HepG2 (cell line): ENCODE measurements at regions not wholly inside any gene's neighbourhood (a gene's known extent, or its start where the extent isn't known, plus 50 kb on each side); places are given as distances from the start of the nearest gene placed in this dataset.

Experiments used
- ATAC-seq: fragments of 200-7000 bp; cut with Tn5 transposase; 3 replicates; pipeline ENCODE4 v1.9.1; 2020; ENCODE audit warnings: mild to moderate bottlenecking, moderate library complexity
- BruUV-seq: library from RNA; stranded (reverse); fragments of 400-500 nt; replicated peaks from 2 replicates; lab custom pipeline; 2021; lab: Mats Ljungman, UMichigan
- CTCF ChIA-PET: fragments of 300-600 bp; formaldehyde crosslinking; extraction: SDS; loops from one replicate; lab custom pipeline; 2021; ENCODE audit warnings: low total read pairs, inconsistent platforms, low intra/inter-chr PET ratio; lab: Yijun Ruan, JAX
- POLR2A ChIA-PET: fragments of 350-600 bp; sonication (Branson Sonifier 250); formaldehyde crosslinking; loops from one replicate; lab custom pipeline; 2020; ENCODE audit warnings: antibody characterized with exemption, inconsistent platforms; lab: Yijun Ruan, JAX
- DNase-seq: peaks from one replicate; pipeline ENCODE4 v3.0.0-alpha.2; 2015; ENCODE audit warnings: low spot score
- FAIRE-seq: peaks from 3 replicates; lab custom pipeline; 2011; peaks lifted over from hg19 to GRCh38; lab: Jason Lieb, UNC
- H2AFZ ChIP-seq: one replicate; pipeline ENCODE4 v1.6.1; 2011; ENCODE audit warnings: low read length, inconsistent platforms
- H3K27ac ChIP-seq: fragments of 300-600 bp; 3 replicates; pipeline ENCODE4 v1.8.0; 2011; ENCODE audit warnings: mixed run types, mild to moderate bottlenecking, mixed read lengths, low read length, inconsistent platforms; ENCODE audit not compliant: insufficient read depth; ENCODE audit errors: extremely low read length
- H3K27me3 ChIP-seq, 2 experiments: fragments of 200-600 bp in 1 of 2; 2 replicates in 1 of 2; 3 replicates in 1 of 2; pipeline versions ENCODE4 v1.6.0 to v1.8.0; 2011; ENCODE audit warnings: low read length in 2 of 2, mild to moderate bottlenecking in 2 of 2, moderate library complexity in 2 of 2, inconsistent platforms in 1 of 2; ENCODE audit not compliant: insufficient read depth in 2 of 2, control insufficient read depth in 1 of 2
- H3K36me3 ChIP-seq, 2 experiments: fragments of 200-600 bp in 1 of 2; replicated peaks in 1 of 2; 2 replicates in 1 of 2; 3 replicates in 1 of 2; pipeline versions ENCODE4 v1.5.1 to v1.8.0; 2011; ENCODE audit warnings: low read length in 2 of 2, inconsistent platforms in 1 of 2; ENCODE audit not compliant: insufficient read depth in 2 of 2, control insufficient read depth in 1 of 2
- H3K4me1 ChIP-seq: 2 replicates; pipeline ENCODE4 v1.5.1; 2012; ENCODE audit warnings: low read length, inconsistent platforms; ENCODE audit not compliant: insufficient read depth
- H3K4me2 ChIP-seq: 2 replicates; pipeline ENCODE4 v1.6.0; 2011; ENCODE audit warnings: low read depth, low read length, inconsistent platforms
- H3K4me3 ChIP-seq, 3 experiments: fragments of 200-600 bp in 1 of 3; sonication (generic), shearing (Covaris generic) in 1 of 3; replicated peaks in 1 of 3; 2 replicates each; pipeline ENCODE4 v1.5.1; 2011 to 2016; ENCODE audit warnings: low read length in 3 of 3, inconsistent platforms in 2 of 3, low read depth in 2 of 3, mild to moderate bottlenecking in 2 of 3, control low read depth in 1 of 3, mixed read lengths in 1 of 3; ENCODE audit not compliant: insufficient read depth in 1 of 3
- H3K79me2 ChIP-seq: one replicate; pipeline ENCODE4 v1.6.1; 2011; ENCODE audit warnings: low read length, inconsistent platforms; ENCODE audit not compliant: insufficient read depth
- H3K9ac ChIP-seq: 2 replicates; pipeline ENCODE4 v1.6.0; 2011; ENCODE audit warnings: mild to moderate bottlenecking, low read depth, low read length, inconsistent platforms; ENCODE audit not compliant: insufficient read depth
- H3K9me3 ChIP-seq: 2 replicates; pipeline ENCODE4 v1.5.1; 2012; ENCODE audit warnings: mild to moderate bottlenecking, low read length
- H4K20me1 ChIP-seq: 2 replicates; pipeline ENCODE4 v1.6.0; 2011; ENCODE audit warnings: inconsistent platforms, mild to moderate bottlenecking, low read length, moderate library complexity; ENCODE audit not compliant: insufficient read depth
- MATR3 ChIP-seq: sonication (generic); formaldehyde crosslinking; IDR thresholded peaks from 2 replicates; pipeline ENCODE4 v1.4.0; 2020; ENCODE audit warnings: missing genetic modification reagents
- POLR2A ChIP-seq, 2 experiments: IDR thresholded peaks; 2 replicates each; pipeline ENCODE4 v1.6.1; 2011; ENCODE audit warnings: low read depth in 2 of 2, low read length in 2 of 2, mild to moderate bottlenecking in 1 of 2, moderate library complexity in 1 of 2; ENCODE audit not compliant: insufficient read depth in 1 of 2
- ZNF569 ChIP-seq: sonication (generic); formaldehyde crosslinking; IDR thresholded peaks from 2 replicates; pipeline ENCODE4 v1.5.0; 2020; ENCODE audit warnings: mild to moderate bottlenecking, missing genetic modification reagents, moderate library complexity, borderline replicate concordance
- WGBS: methylation state at CpG from one replicate; pipeline ENCODE4 v1.1.6; 2017; ENCODE audit warnings: low lambda C conversion rate; 5-methylcytosine and 5-hydroxymethylcytosine counted together
- in situ Hi-C: cut with HindIII; loops from 2 replicates; pipeline ENCODE4 v1.10.0; 2017; ENCODE audit warnings: low pct_unique_long_range_greater_than_20kb; ENCODE audit not compliant: extremely low pct_ligation_motif_present
- intact Hi-C: fragments of 100-400 bp; cut with micrococcal nuclease; formaldehyde crosslinking; loops from one replicate; pipeline ENCODE4 v1.10.0; 2022; ENCODE audit not compliant: unreplicated experiment
- TF ChIP-seq, protein P1 (sequence below): sonication (generic); formaldehyde crosslinking; IDR thresholded peaks from 2 replicates; pipeline ENCODE4 v1.5.1; 2020; ENCODE audit warnings: mild to moderate bottlenecking, missing genetic modification reagents, moderate library complexity
- TF ChIP-seq, protein P2 (sequence below): sonication (generic); formaldehyde crosslinking; IDR thresholded peaks from 2 replicates; pipeline ENCODE4 v1.4.0; 2020; ENCODE audit warnings: missing genetic modification reagents, borderline replicate concordance

DNA sequence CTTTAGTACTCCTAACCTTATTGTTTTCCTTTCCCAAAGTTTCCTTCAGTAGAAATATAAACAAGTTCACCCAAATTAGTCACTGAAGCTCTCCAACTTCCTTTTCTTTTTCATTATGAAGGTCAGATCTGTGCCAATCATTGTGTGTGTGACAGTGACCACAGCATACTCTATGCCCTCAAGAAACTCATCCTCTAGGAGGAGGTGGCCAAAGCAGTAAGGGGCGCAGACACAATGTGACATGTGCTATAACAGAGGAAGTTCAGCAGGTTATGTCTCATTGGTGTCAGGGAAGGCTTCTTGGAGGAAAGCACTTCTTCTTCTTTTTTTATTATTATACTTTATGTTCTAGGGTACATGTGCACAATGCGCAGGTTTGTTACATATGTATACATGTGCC is 60.0 kb upstream of the PSME4 start:
- no peak overlapping the region for H3K4me2 ChIP-seq
- H3K9me3 ChIP-seq: no peaks in the 10 kb centered on the region
- WGBS: 94% methylated on average over 2 of the region's 2 CpGs
- no peak overlapping the region for H2AFZ ChIP-seq
- DNase-seq (no peak), FAIRE-seq (no peak), ATAC-seq (no peak)
- no peaks in the 10 kb centered on the region for H3K27me3 ChIP-seq
- H3K79me2 ChIP-seq: no peaks in the 10 kb centered on the region
- ChIA-PET POLR2A (no interaction called here), CTCF (no interaction called here)
- H3K4me1 ChIP-seq: peaks cover 18% of the 10 kb centered on the region
- in situ Hi-C loops: no loop called here
- intact Hi-C loops: no loop called here
- H3K36me3 ChIP-seq: no peaks in the 10 kb centered on the region
- no peak overlapping the region for H3K4me3 ChIP-seq
- H3K27ac ChIP-seq: no peak overlapping the region
- H3K9ac ChIP-seq: no peak overlapping the region
- H4K20me1 ChIP-seq: no peaks in the 10 kb centered on the region
- TF ChIP-seq, protein P1, sequence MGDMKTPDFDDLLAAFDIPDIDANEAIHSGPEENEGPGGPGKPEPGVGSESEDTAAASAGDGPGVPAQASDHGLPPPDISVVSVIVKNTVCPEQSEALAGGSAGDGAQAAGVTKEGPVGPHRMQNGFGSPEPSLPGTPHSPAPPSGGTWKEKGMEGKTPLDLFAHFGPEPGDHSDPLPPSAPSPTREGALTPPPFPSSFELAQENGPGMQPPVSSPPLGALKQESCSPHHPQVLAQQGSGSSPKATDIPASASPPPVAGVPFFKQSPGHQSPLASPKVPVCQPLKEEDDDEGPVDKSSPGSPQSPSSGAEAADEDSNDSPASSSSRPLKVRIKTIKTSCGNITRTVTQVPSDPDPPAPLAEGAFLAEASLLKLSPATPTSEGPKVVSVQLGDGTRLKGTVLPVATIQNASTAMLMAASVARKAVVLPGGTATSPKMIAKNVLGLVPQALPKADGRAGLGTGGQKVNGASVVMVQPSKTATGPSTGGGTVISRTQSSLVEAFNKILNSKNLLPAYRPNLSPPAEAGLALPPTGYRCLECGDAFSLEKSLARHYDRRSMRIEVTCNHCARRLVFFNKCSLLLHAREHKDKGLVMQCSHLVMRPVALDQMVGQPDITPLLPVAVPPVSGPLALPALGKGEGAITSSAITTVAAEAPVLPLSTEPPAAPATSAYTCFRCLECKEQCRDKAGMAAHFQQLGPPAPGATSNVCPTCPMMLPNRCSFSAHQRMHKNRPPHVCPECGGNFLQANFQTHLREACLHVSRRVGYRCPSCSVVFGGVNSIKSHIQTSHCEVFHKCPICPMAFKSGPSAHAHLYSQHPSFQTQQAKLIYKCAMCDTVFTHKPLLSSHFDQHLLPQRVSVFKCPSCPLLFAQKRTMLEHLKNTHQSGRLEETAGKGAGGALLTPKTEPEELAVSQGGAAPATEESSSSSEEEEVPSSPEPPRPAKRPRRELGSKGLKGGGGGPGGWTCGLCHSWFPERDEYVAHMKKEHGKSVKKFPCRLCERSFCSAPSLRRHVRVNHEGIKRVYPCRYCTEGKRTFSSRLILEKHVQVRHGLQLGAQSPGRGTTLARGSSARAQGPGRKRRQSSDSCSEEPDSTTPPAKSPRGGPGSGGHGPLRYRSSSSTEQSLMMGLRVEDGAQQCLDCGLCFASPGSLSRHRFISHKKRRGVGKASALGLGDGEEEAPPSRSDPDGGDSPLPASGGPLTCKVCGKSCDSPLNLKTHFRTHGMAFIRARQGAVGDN (CRISPR knock-in tag): no peak
- TF ChIP-seq POLR2A (IDR thresholded peaks at IDR 0.05; ENCODE audit: insufficient read depth in 1 of 2, low read depth in 2 of 2, low read length in 2 of 2) (no peak), MATR3 (CRISPR knock-in tag) (no peak), ZNF569 (CRISPR knock-in tag) (no peak)
- TF ChIP-seq, protein P2, sequence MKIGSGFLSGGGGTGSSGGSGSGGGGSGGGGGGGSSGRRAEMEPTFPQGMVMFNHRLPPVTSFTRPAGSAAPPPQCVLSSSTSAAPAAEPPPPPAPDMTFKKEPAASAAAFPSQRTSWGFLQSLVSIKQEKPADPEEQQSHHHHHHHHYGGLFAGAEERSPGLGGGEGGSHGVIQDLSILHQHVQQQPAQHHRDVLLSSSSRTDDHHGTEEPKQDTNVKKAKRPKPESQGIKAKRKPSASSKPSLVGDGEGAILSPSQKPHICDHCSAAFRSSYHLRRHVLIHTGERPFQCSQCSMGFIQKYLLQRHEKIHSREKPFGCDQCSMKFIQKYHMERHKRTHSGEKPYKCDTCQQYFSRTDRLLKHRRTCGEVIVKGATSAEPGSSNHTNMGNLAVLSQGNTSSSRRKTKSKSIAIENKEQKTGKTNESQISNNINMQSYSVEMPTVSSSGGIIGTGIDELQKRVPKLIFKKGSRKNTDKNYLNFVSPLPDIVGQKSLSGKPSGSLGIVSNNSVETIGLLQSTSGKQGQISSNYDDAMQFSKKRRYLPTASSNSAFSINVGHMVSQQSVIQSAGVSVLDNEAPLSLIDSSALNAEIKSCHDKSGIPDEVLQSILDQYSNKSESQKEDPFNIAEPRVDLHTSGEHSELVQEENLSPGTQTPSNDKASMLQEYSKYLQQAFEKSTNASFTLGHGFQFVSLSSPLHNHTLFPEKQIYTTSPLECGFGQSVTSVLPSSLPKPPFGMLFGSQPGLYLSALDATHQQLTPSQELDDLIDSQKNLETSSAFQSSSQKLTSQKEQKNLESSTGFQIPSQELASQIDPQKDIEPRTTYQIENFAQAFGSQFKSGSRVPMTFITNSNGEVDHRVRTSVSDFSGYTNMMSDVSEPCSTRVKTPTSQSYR (CRISPR knock-in tag): no peak
- no TSS peak for BruUV-seq
